ENCODE measurements at regions not wholly inside any gene's neighbourhood (a gene's known extent, or its start where the extent isn't known, plus 50 kb on each side); places are given as distances from the start of the nearest gene placed in this dataset.

- DNase-seq (ENCODE audit: low read depth), result no peak
- TF ChIP-seq CTCF (conservative IDR thresholded peaks at IDR 0.05; ENCODE audit: control insufficient read depth, insufficient read depth, low read depth, low read length), result no peak
- no peak overlapping the region for H3K4me3 ChIP-seq (ENCODE audit: control insufficient read depth, low read depth, low read length)
These were observed 326.4 kb downstream of the CYRIA start for GRCh38 chr2:16339206-16339605.

DNA sequence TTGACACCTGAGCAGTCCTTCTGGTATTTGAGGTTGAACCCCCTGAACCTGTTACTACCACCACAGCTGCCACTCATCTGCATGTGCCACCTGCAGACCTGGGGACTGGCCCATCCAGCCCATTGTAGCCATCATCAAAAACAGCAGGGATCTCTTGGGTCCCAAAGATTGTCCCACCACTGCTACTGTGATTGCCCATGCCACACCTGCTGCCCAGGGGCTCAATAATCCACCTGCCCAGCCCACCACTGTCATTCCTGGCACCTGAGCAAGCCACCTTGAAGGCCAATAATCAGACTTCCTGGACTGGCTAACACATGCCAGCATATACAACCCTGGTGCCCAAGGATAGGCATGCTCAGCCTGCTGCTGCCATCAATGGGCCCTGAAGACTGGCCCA is 327.6 kb downstream of the CYRIA start:
- H3K4me3 ChIP-seq (ENCODE audit: control insufficient read depth, low read depth, low read length), result no peak overlapping the region
- DNase-seq (ENCODE audit: low read depth), result no peak
- no peak for TF ChIP-seq CTCF (conservative IDR thresholded peaks at IDR 0.05; ENCODE audit: control insufficient read depth, insufficient read depth, low read depth, low read length)

GRCh38 chr2:16336916-16337315 is 328.7 kb downstream of the CYRIA start:
- H3K4me3 ChIP-seq (ENCODE audit: control insufficient read depth, low read depth, low read length), result no peak overlapping the region
- DNase-seq (ENCODE audit: low read depth), result no peak
- no peak for TF ChIP-seq CTCF (conservative IDR thresholded peaks at IDR 0.05; ENCODE audit: control insufficient read depth, insufficient read depth, low read depth, low read length)

- no peak for TF ChIP-seq CTCF (conservative IDR thresholded peaks at IDR 0.05; ENCODE audit: control insufficient read depth, insufficient read depth, low read depth, low read length)
- no peak for DNase-seq (ENCODE audit: low read depth)
- no peak overlapping the region for H3K4me3 ChIP-seq (ENCODE audit: control insufficient read depth, low read depth, low read length)
These were observed 329.1 kb downstream of the CYRIA start for GRCh38 chr2:16336491-16336890.

- TF ChIP-seq CTCF (conservative IDR thresholded peaks at IDR 0.05; ENCODE audit: control insufficient read depth, insufficient read depth, low read depth, low read length), result no peak
- DNase-seq (ENCODE audit: low read depth), result no peak
- H3K4me3 ChIP-seq (ENCODE audit: control insufficient read depth, low read depth, low read length), result no peak overlapping the region
These were observed 329.7 kb downstream of the CYRIA start for GRCh38 chr2:16335947-16336346.

DNA sequence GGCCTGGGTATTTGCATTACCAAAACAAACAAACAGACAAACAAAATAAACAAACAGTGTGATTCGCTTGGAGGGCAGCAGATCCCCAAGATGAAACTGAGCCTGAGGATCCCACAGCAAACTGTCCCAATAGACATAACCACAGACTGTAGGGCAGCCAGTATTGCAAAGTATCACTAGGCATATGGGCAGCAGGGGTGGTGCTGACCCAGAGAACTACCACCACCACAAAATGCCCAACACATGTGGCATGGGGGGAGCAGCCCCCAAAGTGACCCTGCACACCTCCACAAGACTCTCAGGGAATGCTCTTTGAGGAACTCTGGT is 330.1 kb downstream of the CYRIA start:
- H3K4me3 ChIP-seq (ENCODE audit: control insufficient read depth, low read depth, low read length), result no peak overlapping the region
- no peak for TF ChIP-seq CTCF (conservative IDR thresholded peaks at IDR 0.05; ENCODE audit: control insufficient read depth, insufficient read depth, low read depth, low read length)
- DNase-seq (ENCODE audit: low read depth), result no peak

DNA sequence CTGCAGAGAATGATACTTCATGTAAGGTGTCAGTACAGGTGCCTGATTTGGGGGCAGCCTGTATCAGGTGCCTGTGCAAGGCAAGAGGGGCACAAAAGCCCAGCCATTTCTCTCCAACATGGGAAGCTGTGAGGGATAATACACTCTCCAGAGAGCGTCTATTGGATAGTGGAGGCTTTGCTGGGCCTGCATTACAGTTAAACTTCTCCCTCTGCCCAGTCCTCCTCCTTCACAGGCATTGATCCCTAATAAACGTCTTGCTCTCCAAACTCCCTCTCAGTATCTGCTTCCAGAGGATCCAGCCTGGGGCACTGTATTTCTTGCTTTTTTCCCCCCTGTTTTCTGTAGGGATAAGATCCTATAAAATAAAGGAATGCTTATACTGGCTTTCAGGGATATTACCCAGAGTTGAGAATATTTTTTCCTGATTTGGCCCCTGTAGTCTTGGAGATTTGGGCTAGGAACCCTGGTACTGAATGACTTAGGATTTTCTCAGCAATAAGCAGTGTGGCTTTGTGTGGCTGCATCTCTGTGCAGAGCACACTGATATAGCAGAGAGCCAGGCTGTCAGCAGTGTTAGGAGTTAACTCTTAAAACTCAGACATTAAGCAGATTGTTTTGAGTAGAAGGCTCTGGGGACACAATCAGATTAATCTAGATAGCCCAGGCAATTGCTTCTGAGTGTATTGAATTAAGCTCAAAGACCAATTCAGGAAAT is 330.6 kb downstream of the CYRIA start:
- TF ChIP-seq CTCF (conservative IDR thresholded peaks at IDR 0.05; ENCODE audit: control insufficient read depth, insufficient read depth, low read depth, low read length), result no peak
- H3K4me3 ChIP-seq (ENCODE audit: control insufficient read depth, low read depth, low read length), result no peak overlapping the region

More for the DNA sequence above, 330.6 kb downstream of the CYRIA start:
- no peak for DNase-seq (ENCODE audit: low read depth)
